WTC11 (cell line): ENCODE measurements at regions not wholly inside any gene's neighbourhood (a gene's known extent, or its start where the extent isn't known, plus 50 kb on each side); places are given as distances from the start of the nearest gene placed in this dataset.

Experiments
- CREB1 ChIP-seq: sonication (generic); formaldehyde crosslinking; IDR thresholded peaks from 2 replicates; pipeline ENCODE4 v1.8.0; 2023; ENCODE audit warnings: mild to moderate bottlenecking, missing genetic modification reagents
- EMX1 ChIP-seq: fragments of 250-450 bp; sonication (Bioruptor Pico); IDR thresholded peaks from 2 replicates; pipeline ENCODE4 v1.8.0; 2021; ENCODE audit warnings: mild to moderate bottlenecking
- JUN ChIP-seq: sonication (generic); formaldehyde crosslinking; IDR thresholded peaks from 2 replicates; pipeline ENCODE4 v1.8.0; 2023; ENCODE audit warnings: mild to moderate bottlenecking, missing genetic modification reagents
- NFYB ChIP-seq: sonication (generic); formaldehyde crosslinking; conservative IDR thresholded peaks from 2 replicates; pipeline ENCODE4 v1.8.0; 2022; ENCODE audit warnings: low read depth, missing genetic modification reagents
- NR3C1 ChIP-seq: sonication (generic); formaldehyde crosslinking; conservative IDR thresholded peaks from 2 replicates; pipeline ENCODE4 v1.8.1; 2023; ENCODE audit warnings: low read depth, mild to moderate bottlenecking, missing genetic modification reagents
- TF ChIP-seq, protein P1 (sequence below): sonication (generic); formaldehyde crosslinking; IDR thresholded peaks from 2 replicates; pipeline ENCODE4 v1.8.1; 2023; ENCODE audit warnings: mild to moderate bottlenecking, missing genetic modification reagents, borderline replicate concordance
- TF ChIP-seq, protein P2 (sequence below): fragments of 200-600 bp; IDR thresholded peaks from 2 replicates; pipeline ENCODE4 v1.8.0; 2022; ENCODE audit warnings: antibody characterized with exemption
- TF ChIP-seq, protein P3 (sequence below): sonication (generic); formaldehyde crosslinking; IDR thresholded peaks from 2 replicates; pipeline ENCODE4 v1.8.1; 2022; ENCODE audit warnings: low read depth, missing genetic modification reagents, borderline replicate concordance
- TF ChIP-seq, protein P4 (sequence below): sonication (generic); formaldehyde crosslinking; IDR thresholded peaks from 2 replicates; pipeline ENCODE4 v1.8.1; 2023; ENCODE audit warnings: mild to moderate bottlenecking, missing genetic modification reagents

DNA sequence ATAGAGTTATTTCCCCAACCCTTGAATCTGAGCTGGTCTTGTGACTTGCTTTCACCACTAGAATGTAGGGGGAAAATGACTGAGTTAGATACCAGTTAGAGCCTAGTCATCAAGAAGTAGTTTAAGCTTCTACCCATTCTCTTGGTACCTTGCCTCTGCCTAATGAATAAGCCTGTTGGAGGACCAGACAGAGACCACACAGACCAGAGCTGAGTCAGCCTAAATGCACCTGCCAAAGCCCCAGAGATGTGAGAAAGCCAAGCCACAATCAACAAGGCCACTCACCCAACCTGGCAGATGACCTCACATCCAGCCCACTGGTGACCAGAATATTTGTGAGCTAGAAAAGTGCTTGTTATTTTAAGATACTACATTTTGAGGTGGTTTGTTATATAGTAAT is 85.2 kb upstream of the DCLK2 start:
- TF ChIP-seq NR3C1 (CRISPR knock-in tag) (no peak), CREB1 (CRISPR knock-in tag) (no peak), JUN (no peak), EMX1 (CRISPR knock-in tag) (no peak), NFYB (CRISPR knock-in tag) (no peak)
- TF ChIP-seq, protein P1, sequence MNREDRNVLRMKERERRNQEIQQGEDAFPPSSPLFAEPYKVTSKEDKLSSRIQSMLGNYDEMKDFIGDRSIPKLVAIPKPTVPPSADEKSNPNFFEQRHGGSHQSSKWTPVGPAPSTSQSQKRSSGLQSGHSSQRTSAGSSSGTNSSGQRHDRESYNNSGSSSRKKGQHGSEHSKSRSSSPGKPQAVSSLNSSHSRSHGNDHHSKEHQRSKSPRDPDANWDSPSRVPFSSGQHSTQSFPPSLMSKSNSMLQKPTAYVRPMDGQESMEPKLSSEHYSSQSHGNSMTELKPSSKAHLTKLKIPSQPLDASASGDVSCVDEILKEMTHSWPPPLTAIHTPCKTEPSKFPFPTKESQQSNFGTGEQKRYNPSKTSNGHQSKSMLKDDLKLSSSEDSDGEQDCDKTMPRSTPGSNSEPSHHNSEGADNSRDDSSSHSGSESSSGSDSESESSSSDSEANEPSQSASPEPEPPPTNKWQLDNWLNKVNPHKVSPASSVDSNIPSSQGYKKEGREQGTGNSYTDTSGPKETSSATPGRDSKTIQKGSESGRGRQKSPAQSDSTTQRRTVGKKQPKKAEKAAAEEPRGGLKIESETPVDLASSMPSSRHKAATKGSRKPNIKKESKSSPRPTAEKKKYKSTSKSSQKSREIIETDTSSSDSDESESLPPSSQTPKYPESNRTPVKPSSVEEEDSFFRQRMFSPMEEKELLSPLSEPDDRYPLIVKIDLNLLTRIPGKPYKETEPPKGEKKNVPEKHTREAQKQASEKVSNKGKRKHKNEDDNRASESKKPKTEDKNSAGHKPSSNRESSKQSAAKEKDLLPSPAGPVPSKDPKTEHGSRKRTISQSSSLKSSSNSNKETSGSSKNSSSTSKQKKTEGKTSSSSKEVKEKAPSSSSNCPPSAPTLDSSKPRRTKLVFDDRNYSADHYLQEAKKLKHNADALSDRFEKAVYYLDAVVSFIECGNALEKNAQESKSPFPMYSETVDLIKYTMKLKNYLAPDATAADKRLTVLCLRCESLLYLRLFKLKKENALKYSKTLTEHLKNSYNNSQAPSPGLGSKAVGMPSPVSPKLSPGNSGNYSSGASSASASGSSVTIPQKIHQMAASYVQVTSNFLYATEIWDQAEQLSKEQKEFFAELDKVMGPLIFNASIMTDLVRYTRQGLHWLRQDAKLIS = no peak
- TF ChIP-seq, protein P2, sequence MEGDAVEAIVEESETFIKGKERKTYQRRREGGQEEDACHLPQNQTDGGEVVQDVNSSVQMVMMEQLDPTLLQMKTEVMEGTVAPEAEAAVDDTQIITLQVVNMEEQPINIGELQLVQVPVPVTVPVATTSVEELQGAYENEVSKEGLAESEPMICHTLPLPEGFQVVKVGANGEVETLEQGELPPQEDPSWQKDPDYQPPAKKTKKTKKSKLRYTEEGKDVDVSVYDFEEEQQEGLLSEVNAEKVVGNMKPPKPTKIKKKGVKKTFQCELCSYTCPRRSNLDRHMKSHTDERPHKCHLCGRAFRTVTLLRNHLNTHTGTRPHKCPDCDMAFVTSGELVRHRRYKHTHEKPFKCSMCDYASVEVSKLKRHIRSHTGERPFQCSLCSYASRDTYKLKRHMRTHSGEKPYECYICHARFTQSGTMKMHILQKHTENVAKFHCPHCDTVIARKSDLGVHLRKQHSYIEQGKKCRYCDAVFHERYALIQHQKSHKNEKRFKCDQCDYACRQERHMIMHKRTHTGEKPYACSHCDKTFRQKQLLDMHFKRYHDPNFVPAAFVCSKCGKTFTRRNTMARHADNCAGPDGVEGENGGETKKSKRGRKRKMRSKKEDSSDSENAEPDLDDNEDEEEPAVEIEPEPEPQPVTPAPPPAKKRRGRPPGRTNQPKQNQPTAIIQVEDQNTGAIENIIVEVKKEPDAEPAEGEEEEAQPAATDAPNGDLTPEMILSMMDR = no peak
- TF ChIP-seq, protein P3, sequence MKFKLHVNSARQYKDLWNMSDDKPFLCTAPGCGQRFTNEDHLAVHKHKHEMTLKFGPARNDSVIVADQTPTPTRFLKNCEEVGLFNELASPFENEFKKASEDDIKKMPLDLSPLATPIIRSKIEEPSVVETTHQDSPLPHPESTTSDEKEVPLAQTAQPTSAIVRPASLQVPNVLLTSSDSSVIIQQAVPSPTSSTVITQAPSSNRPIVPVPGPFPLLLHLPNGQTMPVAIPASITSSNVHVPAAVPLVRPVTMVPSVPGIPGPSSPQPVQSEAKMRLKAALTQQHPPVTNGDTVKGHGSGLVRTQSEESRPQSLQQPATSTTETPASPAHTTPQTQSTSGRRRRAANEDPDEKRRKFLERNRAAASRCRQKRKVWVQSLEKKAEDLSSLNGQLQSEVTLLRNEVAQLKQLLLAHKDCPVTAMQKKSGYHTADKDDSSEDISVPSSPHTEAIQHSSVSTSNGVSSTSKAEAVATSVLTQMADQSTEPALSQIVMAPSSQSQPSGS (CRISPR knock-in tag) = no peak
- TF ChIP-seq, protein P4, sequence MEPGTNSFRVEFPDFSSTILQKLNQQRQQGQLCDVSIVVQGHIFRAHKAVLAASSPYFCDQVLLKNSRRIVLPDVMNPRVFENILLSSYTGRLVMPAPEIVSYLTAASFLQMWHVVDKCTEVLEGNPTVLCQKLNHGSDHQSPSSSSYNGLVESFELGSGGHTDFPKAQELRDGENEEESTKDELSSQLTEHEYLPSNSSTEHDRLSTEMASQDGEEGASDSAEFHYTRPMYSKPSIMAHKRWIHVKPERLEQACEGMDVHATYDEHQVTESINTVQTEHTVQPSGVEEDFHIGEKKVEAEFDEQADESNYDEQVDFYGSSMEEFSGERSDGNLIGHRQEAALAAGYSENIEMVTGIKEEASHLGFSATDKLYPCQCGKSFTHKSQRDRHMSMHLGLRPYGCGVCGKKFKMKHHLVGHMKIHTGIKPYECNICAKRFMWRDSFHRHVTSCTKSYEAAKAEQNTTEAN (CRISPR knock-in tag) = no peak
